HepG2 (cell line): ENCODE measurements at regions not wholly inside any gene's neighbourhood (a gene's known extent, or its start where the extent isn't known, plus 50 kb on each side); places are given as distances from the start of the nearest gene placed in this dataset.

Experiments used
- SKI ChIP-seq: fragments of 450-650 bp; IDR thresholded peaks from one replicate; pipeline ENCODE4 v1.6.1; 2018; ENCODE audit warnings: mild to moderate bottlenecking; ENCODE audit not compliant: partially characterized antibody
- ZNF891 ChIP-seq: sonication (generic); formaldehyde crosslinking; IDR thresholded peaks from 2 replicates; pipeline ENCODE4 v1.5.0; 2020; ENCODE audit warnings: mild to moderate bottlenecking, missing genetic modification reagents
- TF ChIP-seq, protein P1 (sequence below): sonication (generic); IDR thresholded peaks from 2 replicates; pipeline ENCODE4 v1.6.1; 2016; ENCODE audit warnings: low read depth, borderline replicate concordance

DNA sequence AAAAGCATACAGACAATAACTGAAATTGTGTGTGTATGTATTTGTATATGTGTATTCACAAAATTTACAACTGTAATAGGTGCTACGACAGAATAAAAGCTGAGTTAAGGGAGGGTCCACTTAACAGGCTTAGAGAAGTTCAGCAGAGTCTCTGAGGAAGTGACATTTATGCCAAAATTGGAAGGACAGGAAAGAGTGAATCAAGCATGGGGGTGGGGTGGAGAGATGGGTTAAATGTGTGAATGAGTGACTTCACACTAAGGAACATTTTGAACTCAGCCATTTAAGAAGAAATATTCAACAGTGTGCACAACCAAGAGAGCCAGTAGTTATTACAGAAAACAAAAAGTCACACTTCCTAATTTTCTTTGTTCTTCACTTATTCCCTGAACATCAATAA, 53.8 kb upstream of the RGS1 start:
- no peak for TF ChIP-seq SKI
- TF ChIP-seq, protein P1, sequence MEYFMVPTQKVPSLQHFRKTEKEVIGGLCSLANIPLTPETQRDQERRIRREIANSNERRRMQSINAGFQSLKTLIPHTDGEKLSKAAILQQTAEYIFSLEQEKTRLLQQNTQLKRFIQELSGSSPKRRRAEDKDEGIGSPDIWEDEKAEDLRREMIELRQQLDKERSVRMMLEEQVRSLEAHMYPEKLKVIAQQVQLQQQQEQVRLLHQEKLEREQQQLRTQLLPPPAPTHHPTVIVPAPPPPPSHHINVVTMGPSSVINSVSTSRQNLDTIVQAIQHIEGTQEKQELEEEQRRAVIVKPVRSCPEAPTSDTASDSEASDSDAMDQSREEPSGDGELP = no peak
- TF ChIP-seq ZNF891 (CRISPR knock-in tag) = no peak
